ENCODE measurements at regions not wholly inside any gene's neighbourhood (a gene's known extent, or its start where the extent isn't known, plus 50 kb on each side); places are given as distances from the start of the nearest gene placed in this dataset.
A peak's percentile ranks its signal among the peaks of the same experiment; 100 is the strongest.

DNA sequence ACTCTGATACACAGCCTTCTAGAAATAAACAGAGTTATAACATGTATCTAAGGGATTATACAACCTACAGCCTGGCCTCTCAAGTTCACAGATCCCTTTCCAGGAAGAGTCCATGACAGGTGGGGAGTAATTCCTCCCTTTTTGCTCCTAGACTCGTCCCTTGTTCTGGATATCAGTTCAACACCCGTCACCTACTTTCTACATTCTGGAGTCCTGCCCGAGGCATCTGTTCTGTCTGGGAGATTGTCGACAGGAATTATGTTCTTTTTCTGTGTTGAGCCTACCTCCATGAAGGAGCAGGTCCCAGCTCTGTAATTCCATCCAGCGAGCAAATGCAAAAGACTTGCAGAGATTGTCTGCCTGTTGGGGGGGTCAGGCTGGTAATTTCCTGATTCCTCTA is 224.6 kb upstream of the NTM start:
- Histone ChIP-seq H3K27ac (no peak overlapping the region), H3K4me1 (no peaks in the 10 kb centered on the region), H3K9me3 (no peaks in the 10 kb centered on the region), H3K27me3 (peaks cover 0 to 12% (median 0%) of the 10 kb centered on the region in 7 donors), H3K4me3 (no peak overlapping the region), H3K36me3 (no peaks in the 10 kb centered on the region)
- WGBS, 2 donors, result 33 to 42% methylated on average over 5 of the region's 5 CpGs
- intact Hi-C loops (cut with DNase I), result no loop called here
- TF ChIP-seq, protein P1, sequence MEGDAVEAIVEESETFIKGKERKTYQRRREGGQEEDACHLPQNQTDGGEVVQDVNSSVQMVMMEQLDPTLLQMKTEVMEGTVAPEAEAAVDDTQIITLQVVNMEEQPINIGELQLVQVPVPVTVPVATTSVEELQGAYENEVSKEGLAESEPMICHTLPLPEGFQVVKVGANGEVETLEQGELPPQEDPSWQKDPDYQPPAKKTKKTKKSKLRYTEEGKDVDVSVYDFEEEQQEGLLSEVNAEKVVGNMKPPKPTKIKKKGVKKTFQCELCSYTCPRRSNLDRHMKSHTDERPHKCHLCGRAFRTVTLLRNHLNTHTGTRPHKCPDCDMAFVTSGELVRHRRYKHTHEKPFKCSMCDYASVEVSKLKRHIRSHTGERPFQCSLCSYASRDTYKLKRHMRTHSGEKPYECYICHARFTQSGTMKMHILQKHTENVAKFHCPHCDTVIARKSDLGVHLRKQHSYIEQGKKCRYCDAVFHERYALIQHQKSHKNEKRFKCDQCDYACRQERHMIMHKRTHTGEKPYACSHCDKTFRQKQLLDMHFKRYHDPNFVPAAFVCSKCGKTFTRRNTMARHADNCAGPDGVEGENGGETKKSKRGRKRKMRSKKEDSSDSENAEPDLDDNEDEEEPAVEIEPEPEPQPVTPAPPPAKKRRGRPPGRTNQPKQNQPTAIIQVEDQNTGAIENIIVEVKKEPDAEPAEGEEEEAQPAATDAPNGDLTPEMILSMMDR (IDR thresholded peaks at IDR 0.05), result no peak
- ATAC-seq (no peak), DNase-seq (no peak)

DNA sequence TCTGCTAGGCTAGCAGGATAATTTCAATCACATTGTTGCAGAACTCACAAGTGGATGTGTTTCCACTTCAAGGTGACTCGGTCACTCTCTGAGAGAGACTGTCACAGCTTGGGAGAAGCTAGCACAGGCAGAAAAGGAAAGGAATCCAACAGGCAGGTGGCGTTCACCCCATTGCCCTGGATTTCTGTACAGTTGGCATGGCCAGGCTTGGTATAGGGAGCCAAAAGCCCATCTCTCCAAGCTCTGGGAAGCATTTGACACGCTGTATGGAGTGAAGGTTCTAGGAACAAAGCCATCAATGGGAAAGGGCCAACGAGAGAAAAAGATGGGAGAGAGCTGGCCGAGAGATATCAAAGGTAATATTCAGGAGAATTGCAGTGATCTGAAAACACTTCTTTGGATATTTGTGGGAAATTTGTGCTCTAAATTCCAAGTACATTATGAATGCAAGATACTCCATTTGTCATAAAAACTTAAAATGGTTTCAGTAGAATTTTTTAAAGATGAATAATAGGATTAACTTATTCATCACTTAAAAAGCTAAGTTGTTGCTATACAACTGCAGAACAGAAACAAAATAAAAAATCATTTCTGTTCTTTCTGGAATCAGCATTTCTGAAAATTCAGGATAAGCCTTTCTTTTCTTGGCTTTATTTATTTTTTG is 223.5 kb upstream of the NTM start:
- Histone ChIP-seq H3K27me3 (peaks cover 0 to 12% (median 0%) of the 10 kb centered on the region in 7 donors), H3K4me1 (no peaks in the 10 kb centered on the region), H3K27ac (no peak overlapping the region), H3K4me3 (no peak overlapping the region), H3K9me3 (no peaks in the 10 kb centered on the region), H3K36me3 (no peaks in the 10 kb centered on the region)
- intact Hi-C loops (cut with DNase I), result no loop called here
- DNase-seq, result no peak
- TF ChIP-seq, protein P1 (IDR thresholded peaks at IDR 0.05), result peak in 1 of 9 donors; percentile 24
- 49 to 50% methylated on average over 5 of the region's 5 CpGs for WGBS, 2 donors
- no peak for ATAC-seq

DNA sequence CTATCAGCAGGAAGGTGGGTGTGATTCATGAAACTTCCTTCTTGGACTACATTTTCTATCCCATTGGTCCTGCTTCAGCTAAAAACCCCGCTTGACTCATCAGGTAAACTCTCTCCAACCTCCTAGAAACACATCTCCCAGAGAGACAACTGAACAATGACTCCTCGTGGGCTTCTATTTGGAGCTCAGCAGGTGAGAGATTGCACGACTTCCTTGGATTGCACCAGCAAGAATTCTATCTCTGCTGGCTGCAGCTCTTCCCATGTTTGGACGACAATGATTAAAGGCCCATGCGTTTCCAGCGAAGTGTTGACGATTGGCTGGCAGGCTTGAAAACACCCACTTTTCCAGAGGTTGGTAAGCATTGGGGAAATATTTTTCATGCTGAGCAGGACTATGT is 216.1 kb upstream of the NTM start:
- Histone ChIP-seq H3K36me3 (no peaks in the 10 kb centered on the region), H3K9me3 (no peaks in the 10 kb centered on the region), H3K27me3 (peaks cover 0 to 7% (median 0%) of the 10 kb centered on the region in 7 donors), H3K27ac (no peak overlapping the region), H3K4me3 (no peak overlapping the region), H3K4me1 (no peaks in the 10 kb centered on the region)
- WGBS, 2 donors, result 47 to 50% methylated on average over 7 of the region's 7 CpGs
- intact Hi-C loops (cut with DNase I), result no loop called here
- DNase-seq (no peak), ATAC-seq (no peak)
- TF ChIP-seq, protein P1 (IDR thresholded peaks at IDR 0.05), result no peak

DNA sequence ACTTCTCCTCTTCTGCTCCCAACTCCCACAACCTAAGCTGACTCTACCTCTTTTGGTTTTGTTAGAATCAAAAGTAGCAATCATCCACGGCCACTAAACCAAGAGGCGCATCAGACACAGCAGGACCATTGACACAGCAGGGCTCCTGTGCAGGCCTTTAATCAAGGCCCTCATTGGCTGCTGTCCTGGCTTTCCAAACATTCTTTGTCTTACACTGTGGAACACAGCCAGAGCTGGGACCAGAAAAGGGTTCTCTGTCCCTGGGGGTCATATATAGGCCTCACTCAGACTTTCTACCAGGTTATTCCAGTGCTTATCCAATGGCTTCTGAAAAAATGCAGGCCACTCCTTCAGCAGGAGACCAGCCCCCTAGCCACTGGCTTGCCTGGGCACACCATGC is 212.7 kb upstream of the NTM start:
- no peak for ATAC-seq
- DNase-seq, result no peak
- WGBS, 2 donors, result 88 to 90% methylated on average over 2 of the region's 2 CpGs

More for the DNA sequence above, 212.7 kb upstream of the NTM start:
- intact Hi-C loops (cut with DNase I), result no loop called here
- Histone ChIP-seq H3K36me3 (no peaks in the 10 kb centered on the region), H3K27ac (no peak overlapping the region), H3K9me3 (no peaks in the 10 kb centered on the region), H3K4me3 (no peak overlapping the region), H3K27me3 (peaks cover 0 to 7% (median 0%) of the 10 kb centered on the region in 7 donors), H3K4me1 (no peaks in the 10 kb centered on the region)
- TF ChIP-seq, protein P1 (IDR thresholded peaks at IDR 0.05), result no peak

Measured in heart right ventricle (tissue), 16 donors.